Prostate gland (tissue), 2 donors: ENCODE measurements at regions not wholly inside any gene's neighbourhood (a gene's known extent, or its start where the extent isn't known, plus 50 kb on each side); places are given as distances from the start of the nearest gene placed in this dataset.

Source experiments
- POLR2A ChIP-seq: fragments of 450-650 bp; IDR thresholded peaks from one replicate; pipeline ENCODE4 v1.6.1; 2016; ENCODE audit warnings: antibody characterized with exemption, mild to moderate bottlenecking
- TF ChIP-seq, protein P1 (sequence below), 4 experiments: fragments of 200-600 bp in 2 of 4; fragments of 450-650 bp in 2 of 4; sonication (generic) in 2 of 4; IDR thresholded peaks; 1 replicate in 3 of 4; 2 replicates in 1 of 4; pipeline ENCODE4 v1.5.1; 2016 to 2019; ENCODE audit warnings: antibody characterized with exemption in 4 of 4, mild to moderate bottlenecking in 2 of 4, moderate library complexity in 2 of 4

DNA sequence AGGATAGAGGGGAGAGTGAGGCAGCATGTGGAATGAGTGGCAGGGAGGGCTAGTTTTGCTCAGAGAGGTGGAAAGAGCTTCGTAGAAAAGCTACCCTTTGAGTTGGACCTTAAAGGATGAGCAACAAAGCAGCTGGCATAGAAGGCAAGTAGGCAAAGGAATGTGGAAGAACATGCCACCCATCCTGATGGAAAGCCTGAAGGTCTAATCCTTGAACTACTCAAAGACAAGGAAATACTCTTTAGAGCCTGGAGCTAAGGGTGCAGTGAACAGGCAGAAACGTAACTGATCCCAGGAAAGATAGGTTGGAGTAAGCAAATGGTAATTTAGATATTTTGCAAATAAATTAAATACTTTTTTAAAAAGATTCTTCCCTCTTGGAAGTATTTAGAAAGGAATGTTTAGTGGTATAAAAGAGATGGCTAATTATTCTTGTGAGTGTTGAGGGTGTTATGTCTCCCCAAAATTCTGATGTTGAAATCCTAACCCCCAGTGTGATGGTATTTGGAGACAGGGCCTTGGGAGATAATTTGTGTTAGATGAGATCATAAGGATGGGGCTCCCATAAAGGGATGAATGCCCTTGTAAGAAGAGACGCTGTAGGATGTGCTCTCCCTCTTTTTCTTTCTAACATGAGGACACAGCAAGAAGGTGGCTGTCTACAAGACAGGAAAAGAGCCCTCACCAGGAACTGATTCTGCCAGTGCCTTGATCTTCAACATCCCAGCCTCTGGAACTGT lies 308.1 kb upstream of the RUNX1 start:
- TF ChIP-seq, protein P1, sequence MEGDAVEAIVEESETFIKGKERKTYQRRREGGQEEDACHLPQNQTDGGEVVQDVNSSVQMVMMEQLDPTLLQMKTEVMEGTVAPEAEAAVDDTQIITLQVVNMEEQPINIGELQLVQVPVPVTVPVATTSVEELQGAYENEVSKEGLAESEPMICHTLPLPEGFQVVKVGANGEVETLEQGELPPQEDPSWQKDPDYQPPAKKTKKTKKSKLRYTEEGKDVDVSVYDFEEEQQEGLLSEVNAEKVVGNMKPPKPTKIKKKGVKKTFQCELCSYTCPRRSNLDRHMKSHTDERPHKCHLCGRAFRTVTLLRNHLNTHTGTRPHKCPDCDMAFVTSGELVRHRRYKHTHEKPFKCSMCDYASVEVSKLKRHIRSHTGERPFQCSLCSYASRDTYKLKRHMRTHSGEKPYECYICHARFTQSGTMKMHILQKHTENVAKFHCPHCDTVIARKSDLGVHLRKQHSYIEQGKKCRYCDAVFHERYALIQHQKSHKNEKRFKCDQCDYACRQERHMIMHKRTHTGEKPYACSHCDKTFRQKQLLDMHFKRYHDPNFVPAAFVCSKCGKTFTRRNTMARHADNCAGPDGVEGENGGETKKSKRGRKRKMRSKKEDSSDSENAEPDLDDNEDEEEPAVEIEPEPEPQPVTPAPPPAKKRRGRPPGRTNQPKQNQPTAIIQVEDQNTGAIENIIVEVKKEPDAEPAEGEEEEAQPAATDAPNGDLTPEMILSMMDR (IDR thresholded peaks at IDR 0.05), result no peak
- TF ChIP-seq POLR2A, result no peak
